ENCODE measurements at regions not wholly inside any gene's neighbourhood (a gene's known extent, or its start where the extent isn't known, plus 50 kb on each side); places are given as distances from the start of the nearest gene placed in this dataset.

DNA sequence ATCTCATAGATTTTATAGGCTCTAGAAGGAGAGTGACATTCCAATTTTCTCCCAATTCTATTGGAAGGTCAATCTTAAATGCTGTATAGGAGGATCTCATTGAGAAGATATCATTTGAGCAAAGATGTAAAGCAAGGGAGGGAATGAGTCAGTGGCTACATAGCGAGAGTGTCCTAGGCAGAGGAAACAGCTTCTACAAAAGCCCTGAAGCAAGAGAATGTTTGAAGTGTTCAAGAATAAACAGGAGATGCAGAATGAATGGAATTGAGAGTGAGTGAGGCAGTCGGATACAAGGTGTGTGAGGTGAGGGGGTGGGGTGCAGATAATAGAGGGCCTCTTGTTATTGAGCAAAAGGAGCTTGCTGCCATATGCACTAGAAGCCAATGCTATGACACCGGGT lies 545.9 kb downstream of the IGSF11 start:
- Histone ChIP-seq H3K4me3 (ENCODE audit: low read depth in 1 of 5, low read length in 5 of 5) (no peak overlapping the region), H3K9me3 (ENCODE audit: control insufficient read depth in 5 of 5, low read length in 5 of 5) (no peaks in the 10 kb centered on the region), H3K36me3 (ENCODE audit: control insufficient read depth in 5 of 5, insufficient read depth in 5 of 5, low read length in 5 of 5) (no peaks in the 10 kb centered on the region), H3K9ac (ENCODE audit: low read length in 5 of 5) (no peak overlapping the region), H3K27ac (ENCODE audit: low read depth, low read length) (no peak overlapping the region), H3K4me1 (ENCODE audit: control insufficient read depth in 5 of 5, insufficient read depth in 5 of 5, low read length in 5 of 5) (no peaks in the 10 kb centered on the region), H3K27me3 (ENCODE audit: control insufficient read depth in 5 of 5, insufficient read depth in 4 of 5, low read length in 5 of 5) (no peaks in the 10 kb centered on the region)

DNA sequence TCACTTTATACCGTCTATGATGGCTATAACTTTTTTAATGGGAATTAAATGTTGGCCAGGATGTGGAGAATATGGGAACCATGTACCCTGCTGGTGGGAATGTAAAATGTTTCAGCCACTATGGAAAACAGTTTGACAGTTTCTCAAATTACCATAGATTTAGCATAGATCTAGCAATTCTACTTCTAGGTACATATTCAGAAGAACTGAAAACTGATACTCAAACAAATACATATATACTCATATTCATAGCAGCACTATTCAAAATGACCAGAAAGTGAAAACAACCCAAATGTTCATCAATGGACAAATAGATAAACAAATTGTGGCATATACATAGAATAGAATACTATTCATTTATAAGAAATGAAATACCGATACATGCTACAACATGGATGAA lies 539.4 kb downstream of the IGSF11 start:
- Histone ChIP-seq H3K4me1 (ENCODE audit: control insufficient read depth in 5 of 5, insufficient read depth in 5 of 5, low read length in 5 of 5) (no peaks in the 10 kb centered on the region), H3K27ac (ENCODE audit: low read depth, low read length) (no peak overlapping the region), H3K36me3 (ENCODE audit: control insufficient read depth in 5 of 5, insufficient read depth in 5 of 5, low read length in 5 of 5) (no peaks in the 10 kb centered on the region), H3K9me3 (ENCODE audit: control insufficient read depth in 5 of 5, low read length in 5 of 5) (no peaks in the 10 kb centered on the region), H3K9ac (ENCODE audit: low read length in 5 of 5) (no peak overlapping the region), H3K4me3 (ENCODE audit: low read depth in 1 of 5, low read length in 5 of 5) (no peak overlapping the region), H3K27me3 (ENCODE audit: control insufficient read depth in 5 of 5, insufficient read depth in 4 of 5, low read length in 5 of 5) (no peaks in the 10 kb centered on the region)

DNA sequence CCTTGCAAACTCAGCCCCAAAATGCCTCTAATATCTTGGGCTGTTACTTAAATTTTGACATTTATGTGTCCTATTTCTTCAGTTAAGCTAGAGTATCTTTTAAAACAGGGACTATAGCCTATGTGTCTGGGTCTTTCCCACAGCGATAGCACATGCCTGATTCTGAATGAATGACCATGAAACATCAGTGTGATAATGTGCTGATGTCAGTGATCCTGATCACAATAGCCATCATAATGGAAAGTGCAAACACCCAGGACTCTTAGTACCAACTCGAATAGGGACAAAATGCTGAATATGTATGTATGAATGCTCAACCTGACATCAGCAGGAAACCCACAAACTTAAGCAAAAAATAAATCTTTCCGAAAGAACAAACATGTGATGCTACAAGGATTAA lies 537.4 kb downstream of the IGSF11 start:
- Histone ChIP-seq H3K9me3 (ENCODE audit: control insufficient read depth in 5 of 5, low read length in 5 of 5) (no peaks in the 10 kb centered on the region), H3K4me3 (ENCODE audit: low read depth in 1 of 5, low read length in 5 of 5) (no peak overlapping the region), H3K9ac (ENCODE audit: low read length in 5 of 5) (no peak overlapping the region), H3K27me3 (ENCODE audit: control insufficient read depth in 5 of 5, insufficient read depth in 4 of 5, low read length in 5 of 5) (no peaks in the 10 kb centered on the region), H3K27ac (ENCODE audit: low read depth, low read length) (no peak overlapping the region), H3K4me1 (ENCODE audit: control insufficient read depth in 5 of 5, insufficient read depth in 5 of 5, low read length in 5 of 5) (peaks cover 0 to 6% (median 5%) of the 10 kb centered on the region in 5 donors), H3K36me3 (ENCODE audit: control insufficient read depth in 5 of 5, insufficient read depth in 5 of 5, low read length in 5 of 5) (no peaks in the 10 kb centered on the region)

DNA sequence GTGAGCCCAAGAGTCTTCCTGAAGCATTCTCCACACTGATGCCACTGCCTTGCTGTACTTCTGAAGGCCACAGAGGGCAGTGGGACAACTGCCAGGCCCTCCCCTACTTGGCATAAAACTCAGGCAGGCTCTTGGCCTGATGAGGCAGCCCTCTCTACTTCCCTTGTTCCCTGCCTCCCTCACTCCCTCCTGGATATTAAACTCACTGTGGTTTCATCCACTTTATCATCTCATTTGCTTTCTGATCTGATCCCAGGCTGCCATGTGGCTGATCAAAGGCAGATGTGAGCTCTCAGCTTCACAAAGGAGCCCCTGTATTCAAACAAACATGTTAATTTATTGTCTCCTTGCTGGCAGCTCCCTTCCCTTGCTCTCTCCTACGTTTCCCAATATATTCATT lies 533.5 kb downstream of the IGSF11 start:
- H3K9me3 ChIP-seq (ENCODE audit: control insufficient read depth in 5 of 5, low read length in 5 of 5) = no peaks in the 10 kb centered on the region
- no peak overlapping the region for H3K9ac ChIP-seq (ENCODE audit: low read length in 5 of 5)
- peaks cover 0 to 6% (median 5%) of the 10 kb centered on the region in 5 donors for H3K4me1 ChIP-seq (ENCODE audit: control insufficient read depth in 5 of 5, insufficient read depth in 5 of 5, low read length in 5 of 5)
- H3K4me3 ChIP-seq (ENCODE audit: low read depth in 1 of 5, low read length in 5 of 5) = no peak overlapping the region
- H3K27ac ChIP-seq (ENCODE audit: low read depth, low read length) = no peak overlapping the region
- no peaks in the 10 kb centered on the region for H3K36me3 ChIP-seq (ENCODE audit: control insufficient read depth in 5 of 5, insufficient read depth in 5 of 5, low read length in 5 of 5)
- H3K27me3 ChIP-seq (ENCODE audit: control insufficient read depth in 5 of 5, insufficient read depth in 4 of 5, low read length in 5 of 5) = no peaks in the 10 kb centered on the region

DNA sequence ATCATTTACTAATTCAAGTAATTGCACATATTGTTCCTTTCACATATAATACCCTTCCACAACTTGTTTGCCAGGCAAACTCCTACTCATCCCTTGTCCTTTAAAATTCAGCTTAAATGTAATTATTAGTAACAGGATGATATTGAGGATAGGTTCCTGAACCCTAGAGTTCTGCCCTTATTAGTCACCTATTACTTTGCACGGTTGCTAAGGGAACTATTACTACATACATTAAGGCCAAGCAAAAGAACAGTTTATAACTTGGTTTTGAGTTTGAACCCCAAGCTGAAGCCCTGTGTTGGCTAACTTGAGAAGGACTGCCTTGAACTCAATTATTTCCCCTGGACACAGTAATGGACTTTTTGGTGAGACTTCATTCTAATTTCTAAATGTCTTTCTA lies 529.7 kb downstream of the IGSF11 start:
- no peak overlapping the region for H3K27ac ChIP-seq (ENCODE audit: low read depth, low read length)
- H3K27me3 ChIP-seq (ENCODE audit: control insufficient read depth in 5 of 5, insufficient read depth in 4 of 5, low read length in 5 of 5) = no peaks in the 10 kb centered on the region
- H3K4me1 ChIP-seq (ENCODE audit: control insufficient read depth in 5 of 5, insufficient read depth in 5 of 5, low read length in 5 of 5) = peaks cover 0 to 6% (median 5%) of the 10 kb centered on the region in 5 donors

DNA sequence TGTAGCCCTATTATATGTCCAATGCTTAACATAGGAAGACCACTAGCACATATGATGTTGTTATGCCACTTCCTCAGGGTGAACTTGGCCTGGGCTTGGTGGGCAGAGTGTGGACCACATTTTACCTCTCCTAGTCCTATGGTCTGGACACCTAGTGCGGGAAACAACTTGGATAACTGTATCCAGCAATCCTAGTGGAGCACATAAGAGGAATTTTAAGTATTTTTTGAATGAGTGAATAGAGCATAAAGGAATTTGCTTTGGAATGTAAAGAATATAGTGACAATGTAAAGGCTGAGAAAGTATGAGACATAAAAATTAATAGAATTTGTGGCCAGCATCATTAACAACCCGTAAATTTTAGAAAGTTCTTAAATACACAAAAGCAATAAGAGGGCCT lies 528.9 kb downstream of the IGSF11 start:
- H3K4me1 ChIP-seq (ENCODE audit: control insufficient read depth in 5 of 5, insufficient read depth in 5 of 5, low read length in 5 of 5) = peaks cover 0 to 6% (median 5%) of the 10 kb centered on the region in 5 donors
- H3K27ac ChIP-seq (ENCODE audit: low read depth, low read length) = no peak overlapping the region
- no peak overlapping the region for H3K4me3 ChIP-seq (ENCODE audit: low read depth in 1 of 5, low read length in 5 of 5)
- no peak overlapping the region for H3K9ac ChIP-seq (ENCODE audit: low read length in 5 of 5)
- no peaks in the 10 kb centered on the region for H3K27me3 ChIP-seq (ENCODE audit: control insufficient read depth in 5 of 5, insufficient read depth in 4 of 5, low read length in 5 of 5)
- H3K9me3 ChIP-seq (ENCODE audit: control insufficient read depth in 5 of 5, low read length in 5 of 5) = no peaks in the 10 kb centered on the region
- no peaks in the 10 kb centered on the region for H3K36me3 ChIP-seq (ENCODE audit: control insufficient read depth in 5 of 5, insufficient read depth in 5 of 5, low read length in 5 of 5)

More for the DNA sequence above, 529.7 kb downstream of the IGSF11 start:
- H3K4me3 ChIP-seq (ENCODE audit: low read depth in 1 of 5, low read length in 5 of 5) = no peak overlapping the region
- H3K9me3 ChIP-seq (ENCODE audit: control insufficient read depth in 5 of 5, low read length in 5 of 5) = no peaks in the 10 kb centered on the region
- no peaks in the 10 kb centered on the region for H3K36me3 ChIP-seq (ENCODE audit: control insufficient read depth in 5 of 5, insufficient read depth in 5 of 5, low read length in 5 of 5)
- H3K9ac ChIP-seq (ENCODE audit: low read length in 5 of 5) = no peak overlapping the region

DNA sequence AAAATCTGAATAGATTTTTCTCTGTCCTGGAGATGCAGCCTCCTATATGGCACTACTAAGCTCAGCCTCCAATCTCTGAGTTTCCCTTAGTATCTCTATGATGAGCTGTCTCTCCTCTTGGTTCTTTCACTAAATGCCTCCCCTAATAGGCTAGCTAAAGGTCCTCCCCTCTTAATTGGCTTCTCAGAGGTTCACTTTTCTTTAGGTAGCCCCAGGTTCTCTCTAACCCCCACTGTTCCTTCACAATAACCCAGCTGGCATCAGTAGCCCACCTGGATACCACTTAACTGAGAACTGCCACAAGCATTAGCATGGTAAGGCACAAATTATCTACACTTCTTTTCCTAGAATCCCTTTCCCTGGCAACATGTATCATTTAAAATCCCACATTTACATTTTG lies 523.2 kb downstream of the IGSF11 start:
- Histone ChIP-seq H3K9ac (ENCODE audit: low read length in 5 of 5) (no peak overlapping the region), H3K9me3 (ENCODE audit: control insufficient read depth in 5 of 5, low read length in 5 of 5) (no peaks in the 10 kb centered on the region)

DNA sequence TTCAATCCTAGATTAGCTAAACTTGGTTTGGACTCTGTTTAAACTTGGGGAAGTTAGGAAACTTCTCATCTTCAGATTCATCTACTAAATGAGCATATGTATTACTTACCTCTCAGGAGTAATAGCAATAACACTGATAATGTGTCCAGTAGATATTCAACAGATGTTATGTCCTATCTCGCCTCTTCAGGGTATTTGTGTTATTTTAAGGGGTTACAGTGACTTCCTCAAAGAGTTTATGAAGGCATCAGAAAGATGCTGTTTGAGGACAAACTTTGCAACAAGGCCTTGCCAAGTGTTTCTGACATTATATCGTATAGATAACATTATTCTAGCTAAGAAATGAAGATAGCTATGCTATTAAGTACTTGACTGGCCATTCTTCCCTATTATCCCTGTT lies 522.3 kb downstream of the IGSF11 start:
- Histone ChIP-seq H3K9ac (ENCODE audit: low read length in 5 of 5) (no peak overlapping the region), H3K27ac (ENCODE audit: low read depth, low read length) (no peak overlapping the region), H3K4me1 (ENCODE audit: control insufficient read depth in 5 of 5, insufficient read depth in 5 of 5, low read length in 5 of 5) (no peaks in the 10 kb centered on the region), H3K27me3 (ENCODE audit: control insufficient read depth in 5 of 5, insufficient read depth in 4 of 5, low read length in 5 of 5) (no peaks in the 10 kb centered on the region), H3K9me3 (ENCODE audit: control insufficient read depth in 5 of 5, low read length in 5 of 5) (peaks cover 0 to 3% (median 0%) of the 10 kb centered on the region in 5 donors), H3K4me3 (ENCODE audit: low read depth in 1 of 5, low read length in 5 of 5) (no peak overlapping the region), H3K36me3 (ENCODE audit: control insufficient read depth in 5 of 5, insufficient read depth in 5 of 5, low read length in 5 of 5) (no peaks in the 10 kb centered on the region)

More for the DNA sequence above, 523.2 kb downstream of the IGSF11 start:
- Histone ChIP-seq H3K4me1 (ENCODE audit: control insufficient read depth in 5 of 5, insufficient read depth in 5 of 5, low read length in 5 of 5) (no peaks in the 10 kb centered on the region), H3K27ac (ENCODE audit: low read depth, low read length) (no peak overlapping the region), H3K36me3 (ENCODE audit: control insufficient read depth in 5 of 5, insufficient read depth in 5 of 5, low read length in 5 of 5) (no peaks in the 10 kb centered on the region), H3K27me3 (ENCODE audit: control insufficient read depth in 5 of 5, insufficient read depth in 4 of 5, low read length in 5 of 5) (no peaks in the 10 kb centered on the region), H3K4me3 (ENCODE audit: low read depth in 1 of 5, low read length in 5 of 5) (no peak overlapping the region)

DNA sequence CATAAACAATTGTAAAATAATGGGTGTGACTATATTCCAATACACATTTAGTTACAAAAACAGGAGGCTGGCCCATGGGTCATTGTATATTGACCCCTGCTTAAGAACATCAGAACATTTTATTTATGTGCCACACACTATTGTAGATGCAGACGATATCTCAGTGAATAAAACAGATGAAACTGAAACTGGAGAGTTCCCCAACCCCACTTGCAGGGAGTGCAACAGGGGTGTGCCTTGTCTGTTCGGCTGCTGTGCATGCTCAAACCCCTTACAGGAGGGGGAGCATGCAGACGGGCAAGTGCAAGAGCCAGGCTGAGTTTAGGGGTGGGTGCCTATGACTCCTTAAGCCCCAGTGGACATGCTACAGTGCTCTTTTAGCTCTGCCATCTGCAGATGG lies 509.6 kb downstream of the IGSF11 start:
- Histone ChIP-seq H3K27me3 (ENCODE audit: control insufficient read depth in 5 of 5, insufficient read depth in 4 of 5, low read length in 5 of 5) (no peaks in the 10 kb centered on the region), H3K27ac (ENCODE audit: low read depth, low read length) (no peak overlapping the region), H3K4me1 (ENCODE audit: control insufficient read depth in 5 of 5, insufficient read depth in 5 of 5, low read length in 5 of 5) (no peaks in the 10 kb centered on the region), H3K9ac (ENCODE audit: low read length in 5 of 5) (no peak overlapping the region), H3K36me3 (ENCODE audit: control insufficient read depth in 5 of 5, insufficient read depth in 5 of 5, low read length in 5 of 5) (no peaks in the 10 kb centered on the region), H3K9me3 (ENCODE audit: control insufficient read depth in 5 of 5, low read length in 5 of 5) (peaks cover 0 to 3% (median 0%) of the 10 kb centered on the region in 5 donors), H3K4me3 (ENCODE audit: low read depth in 1 of 5, low read length in 5 of 5) (no peak overlapping the region)

DNA sequence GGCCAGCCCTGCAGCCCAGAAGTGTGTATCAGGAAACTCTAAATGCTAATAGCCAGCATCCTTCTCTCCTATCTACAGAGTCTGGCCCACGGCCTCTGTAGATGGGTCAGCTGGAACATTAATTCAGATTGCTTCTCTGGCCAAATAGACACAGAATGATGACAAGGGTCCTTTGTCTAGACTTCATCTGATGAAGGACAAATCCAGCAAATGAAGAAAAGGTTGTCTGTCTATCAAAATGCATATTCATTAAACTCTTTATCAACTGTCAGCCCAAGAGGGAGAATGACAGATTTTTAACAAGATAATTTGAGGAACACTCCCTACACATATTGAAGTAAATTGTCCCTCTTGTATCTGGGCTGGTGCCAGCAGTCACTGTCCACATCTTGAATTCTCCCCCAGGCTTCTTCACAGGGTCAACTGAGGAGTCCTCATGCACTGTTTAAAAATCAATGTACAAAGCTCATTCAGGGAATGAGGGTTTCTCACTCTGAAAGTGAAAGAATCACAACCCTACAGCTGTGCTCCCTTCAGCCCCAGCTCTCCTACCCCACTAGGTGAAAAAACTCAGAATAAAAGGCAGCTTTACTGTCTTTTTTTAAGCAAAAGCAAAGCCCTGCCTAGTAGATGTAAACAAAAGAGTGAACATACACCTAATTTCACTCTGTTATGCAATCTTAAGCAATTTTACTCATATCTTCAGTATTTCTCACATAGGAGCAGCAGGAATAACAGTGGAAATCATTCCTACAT lies 507.7 kb downstream of the IGSF11 start:
- Histone ChIP-seq H3K27ac (ENCODE audit: low read depth, low read length) (no peak overlapping the region), H3K36me3 (ENCODE audit: control insufficient read depth in 5 of 5, insufficient read depth in 5 of 5, low read length in 5 of 5) (no peaks in the 10 kb centered on the region), H3K9ac (ENCODE audit: low read length in 5 of 5) (no peak overlapping the region), H3K9me3 (ENCODE audit: control insufficient read depth in 5 of 5, low read length in 5 of 5) (peaks cover 0 to 3% (median 0%) of the 10 kb centered on the region in 5 donors), H3K4me1 (ENCODE audit: control insufficient read depth in 5 of 5, insufficient read depth in 5 of 5, low read length in 5 of 5) (no peaks in the 10 kb centered on the region), H3K27me3 (ENCODE audit: control insufficient read depth in 5 of 5, insufficient read depth in 4 of 5, low read length in 5 of 5) (no peaks in the 10 kb centered on the region), H3K4me3 (ENCODE audit: low read depth in 1 of 5, low read length in 5 of 5) (no peak overlapping the region)

Measured in subcutaneous abdominal adipose tissue (tissue), 5 donors.